Stomach (tissue), 8 donors: ENCODE measurements at regions not wholly inside any gene's neighbourhood (a gene's known extent, or its start where the extent isn't known, plus 50 kb on each side); places are given as distances from the start of the nearest gene placed in this dataset.

ENCODE experiments used
- DNase-seq, 2 donors: peaks; one replicate each; pipeline versions ENCODE4 v3.0.0 to v3.0.0-alpha.2; 2013 to 2019
- H3K27ac ChIP-seq, 5 donors: fragments of 200-600 bp in 4 of 5; sonication (generic) in 4 of 5; one replicate each; pipeline ENCODE4 v1.5.1; 2013 to 2019; ENCODE audit warnings: mild to moderate bottlenecking in 1 of 5, moderate library complexity in 1 of 5
- H3K27me3 ChIP-seq, 3 donors: fragments of 200-600 bp; sonication (generic); one replicate each; pipeline ENCODE4 v1.5.1; 2017 to 2019; ENCODE audit warnings: mixed run types in 1 of 3
- H3K36me3 ChIP-seq, 4 donors: fragments of 200-600 bp; sonication (generic); 1 replicate in 3 of 4; 2 replicates in 1 of 4; pipeline ENCODE4 v1.5.1; 2016 to 2019
- H3K4me1 ChIP-seq, 4 donors: fragments of 200-600 bp; sonication (generic); one replicate each; pipeline ENCODE4 v1.5.1; 2016 to 2019
- H3K4me3 ChIP-seq, 4 donors: fragments of 200-600 bp; sonication (generic) in 3 of 4; one replicate each; pipeline ENCODE4 v1.5.1; 2016 to 2019; ENCODE audit warnings: mild to moderate bottlenecking in 1 of 4
- H3K9me3 ChIP-seq, 4 donors: fragments of 200-600 bp; sonication (generic); one replicate each; pipeline ENCODE4 v1.5.1; 2016 to 2019
- EP300 ChIP-seq: sonication (generic); formaldehyde crosslinking; IDR thresholded peaks from one replicate; pipeline ENCODE4 v1.6.1; 2017; ENCODE audit warnings: antibody characterized with exemption
- POLR2A ChIP-seq, 4 donors: fragments of 450-650 bp; IDR thresholded peaks; one replicate each; pipeline ENCODE4 v1.6.1; 2016; ENCODE audit warnings: antibody characterized with exemption in 4 of 4, control low read depth in 2 of 4, mild to moderate bottlenecking in 1 of 4, moderate library complexity in 1 of 4
- POLR2AphosphoS5 ChIP-seq, 3 donors: sonication (generic); formaldehyde crosslinking; IDR thresholded peaks; one replicate each; pipeline ENCODE4 v1.6.1; 2016; ENCODE audit warnings: antibody characterized with exemption in 3 of 3
- WGBS, 5 donors: extraction: QIAGEN DNeasy Blood & Tissue Kit in 3 of 5; methylation state at CpG; one replicate each; pipeline versions ENCODE4 v1.1.5 to v1.1.7; 2013 to 2018; 5-methylcytosine and 5-hydroxymethylcytosine counted together
- intact Hi-C: fragments of 100-400 bp; cut with DNase I; formaldehyde crosslinking; loops from one replicate; pipeline ENCODE4 v1.15.1; 2023; ENCODE audit warnings: low total_unique reads
- TF ChIP-seq, protein P1 (sequence below), 7 experiments: fragments of 450-650 bp in 4 of 7; fragments of 200-600 bp in 3 of 7; sonication (generic) in 3 of 7; IDR thresholded peaks; one replicate each; pipeline ENCODE4 v1.5.1; 2016 to 2019; ENCODE audit warnings: antibody characterized with exemption in 7 of 7, control low read depth in 2 of 7, mild to moderate bottlenecking in 1 of 7
- donor health status: healthy with polysubstance abuse.
- donor health status: Bipolar disorder and iron deficiency.
- donor health status: healthy.

DNA sequence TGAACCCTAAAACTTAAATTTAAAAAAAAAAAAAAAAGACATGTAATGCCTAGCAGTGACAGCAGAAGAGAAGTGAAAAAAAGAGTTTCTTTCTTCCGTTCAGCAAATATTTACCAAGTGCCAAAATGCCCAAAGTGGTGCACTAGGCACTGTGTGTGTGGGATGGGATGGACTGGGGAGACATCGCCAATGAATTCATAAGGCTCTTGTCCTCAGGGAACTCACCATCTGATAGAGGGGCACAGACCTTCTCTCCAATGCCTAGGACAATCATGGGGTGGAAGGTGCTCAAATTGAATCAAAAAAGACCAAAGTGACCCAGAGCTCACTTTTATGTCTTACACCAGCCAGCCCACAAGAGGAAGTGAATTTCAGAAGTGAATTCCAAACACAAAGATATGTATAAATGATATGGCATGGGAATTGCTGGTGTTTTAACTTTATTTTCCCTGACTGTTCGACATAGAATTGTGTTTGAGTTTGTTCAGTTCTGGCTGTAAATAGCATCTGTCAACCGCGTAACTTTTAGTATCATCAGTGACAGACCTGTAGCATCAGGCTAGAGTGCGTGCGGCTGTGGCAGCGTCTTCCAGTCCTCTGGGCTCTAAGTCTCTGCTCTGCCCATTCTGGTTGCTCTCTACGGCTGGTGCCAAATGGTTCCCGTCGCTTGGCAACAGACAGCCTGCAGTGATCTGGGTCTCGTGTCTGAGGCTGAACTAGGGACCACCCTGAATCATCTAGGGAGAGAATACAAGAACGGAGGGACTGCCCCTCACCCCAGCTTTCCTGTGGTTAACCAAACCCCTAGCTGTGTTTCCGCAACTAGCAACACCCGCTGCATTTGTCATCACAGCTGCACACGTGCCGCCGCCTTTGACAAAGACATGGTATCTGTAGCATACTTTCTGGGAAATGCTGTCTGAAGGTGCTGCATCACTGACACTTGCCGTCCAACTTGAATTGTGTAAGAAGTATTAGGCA lies 154.0 kb upstream of the THBS1 start:
- H3K27me3 ChIP-seq, result no peaks in the 10 kb centered on the region
- no peak overlapping the region for H3K4me3 ChIP-seq
- H3K4me1 ChIP-seq, result peaks cover 18 to 47% (median 20%) of the 10 kb centered on the region in 4 donors
- DNase-seq, result peak; percentile 46 to 87
- WGBS, 5 donors, result 33 to 53% (median 39%) methylated on average over 19 of the region's 19 CpGs
- TF ChIP-seq EP300, result no peak
- TF ChIP-seq, protein P1, sequence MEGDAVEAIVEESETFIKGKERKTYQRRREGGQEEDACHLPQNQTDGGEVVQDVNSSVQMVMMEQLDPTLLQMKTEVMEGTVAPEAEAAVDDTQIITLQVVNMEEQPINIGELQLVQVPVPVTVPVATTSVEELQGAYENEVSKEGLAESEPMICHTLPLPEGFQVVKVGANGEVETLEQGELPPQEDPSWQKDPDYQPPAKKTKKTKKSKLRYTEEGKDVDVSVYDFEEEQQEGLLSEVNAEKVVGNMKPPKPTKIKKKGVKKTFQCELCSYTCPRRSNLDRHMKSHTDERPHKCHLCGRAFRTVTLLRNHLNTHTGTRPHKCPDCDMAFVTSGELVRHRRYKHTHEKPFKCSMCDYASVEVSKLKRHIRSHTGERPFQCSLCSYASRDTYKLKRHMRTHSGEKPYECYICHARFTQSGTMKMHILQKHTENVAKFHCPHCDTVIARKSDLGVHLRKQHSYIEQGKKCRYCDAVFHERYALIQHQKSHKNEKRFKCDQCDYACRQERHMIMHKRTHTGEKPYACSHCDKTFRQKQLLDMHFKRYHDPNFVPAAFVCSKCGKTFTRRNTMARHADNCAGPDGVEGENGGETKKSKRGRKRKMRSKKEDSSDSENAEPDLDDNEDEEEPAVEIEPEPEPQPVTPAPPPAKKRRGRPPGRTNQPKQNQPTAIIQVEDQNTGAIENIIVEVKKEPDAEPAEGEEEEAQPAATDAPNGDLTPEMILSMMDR (IDR thresholded peaks at IDR 0.05), result no peak
- peak in 2 of 3 donors; percentile 39 to 58 for TF ChIP-seq POLR2AphosphoS5 (IDR thresholded peaks at IDR 0.05)
- no peak for TF ChIP-seq POLR2A (IDR thresholded peaks at IDR 0.05)
- intact Hi-C loops, result no loop called here
- peak overlapping the region in 4 of 5 donors; percentile 24 to 60 (median 42) for H3K27ac ChIP-seq
- H3K36me3 ChIP-seq, result no peaks in the 10 kb centered on the region
- no peaks in the 10 kb centered on the region for H3K9me3 ChIP-seq

DNA sequence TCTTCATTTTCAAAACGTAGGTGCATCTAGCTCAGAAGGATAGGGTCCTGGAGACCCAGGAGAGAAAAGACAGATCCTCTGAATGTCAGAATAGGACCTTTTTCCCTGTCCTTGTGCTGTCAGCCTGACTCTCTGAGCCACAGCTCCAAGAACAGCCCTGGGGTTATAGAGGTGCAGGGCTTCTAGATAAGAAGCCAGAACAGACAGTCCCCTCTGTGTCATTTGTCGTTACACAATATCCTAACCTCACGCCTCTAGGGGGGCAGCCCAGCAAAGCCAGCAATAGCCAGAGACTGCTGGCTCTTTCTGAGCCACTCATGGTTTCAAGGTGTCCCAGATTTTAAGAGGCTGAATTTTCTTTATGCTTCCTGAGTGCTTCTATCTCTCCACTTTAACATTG lies 153.2 kb upstream of the THBS1 start:
- TF ChIP-seq POLR2A (IDR thresholded peaks at IDR 0.05) (no peak), EP300 (no peak), POLR2AphosphoS5 (IDR thresholded peaks at IDR 0.05) (no peak)
- TF ChIP-seq, protein P1 (IDR thresholded peaks at IDR 0.05), result no peak
- 41 to 66% (median 46%) methylated on average over 3 of the region's 3 CpGs for WGBS, 5 donors
- intact Hi-C loops, result no loop called here
- Histone ChIP-seq H3K27ac (peak overlapping the region in 4 of 5 donors; percentile 24 to 60 (median 40)), H3K36me3 (no peaks in the 10 kb centered on the region), H3K4me1 (peaks cover 19 to 47% (median 22%) of the 10 kb centered on the region in 4 donors), H3K9me3 (no peaks in the 10 kb centered on the region), H3K27me3 (no peaks in the 10 kb centered on the region), H3K4me3 (no peak overlapping the region)
- no peak for DNase-seq

DNA sequence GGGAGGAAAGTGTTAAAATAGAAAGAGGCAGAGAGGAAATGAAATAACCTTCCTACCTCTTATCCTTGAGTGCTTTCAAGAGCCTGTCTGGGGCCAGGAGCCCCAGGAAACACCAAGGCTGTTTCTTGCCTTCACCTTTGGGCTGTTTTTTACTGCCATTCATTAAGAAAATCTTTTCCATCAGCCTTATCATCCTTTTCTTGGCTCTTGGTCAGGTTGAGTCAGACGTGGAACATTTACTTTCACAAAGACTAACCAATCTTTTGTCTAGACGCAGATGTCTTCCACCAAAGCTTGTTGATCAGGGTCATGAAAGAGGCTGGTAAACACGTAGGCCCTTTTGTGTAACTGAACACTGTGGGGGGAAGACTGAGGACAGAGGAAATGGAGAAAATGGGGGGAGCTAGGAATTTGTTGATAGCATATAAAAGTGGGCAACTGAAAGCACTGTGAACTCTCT lies 151.0 kb upstream of the THBS1 start:
- Histone ChIP-seq H3K27me3 (no peaks in the 10 kb centered on the region), H3K9me3 (no peaks in the 10 kb centered on the region), H3K36me3 (no peaks in the 10 kb centered on the region), H3K4me1 (peaks cover 20 to 68% (median 35%) of the 10 kb centered on the region in 4 donors), H3K27ac (peak overlapping the region in 3 of 5 donors; percentile 16 to 43 (median 28)), H3K4me3 (no peak overlapping the region)
- peak in 2 of 3 donors; percentile 21 to 59 for TF ChIP-seq POLR2AphosphoS5 (IDR thresholded peaks at IDR 0.05)
- TF ChIP-seq, protein P1 (IDR thresholded peaks at IDR 0.05), result no peak
- peak; percentile 31 to 70 for DNase-seq
- WGBS, 5 donors, result 7 to 32% (median 11%) methylated on average over 3 of the region's 3 CpGs
- intact Hi-C loops, result no loop called here

DNA sequence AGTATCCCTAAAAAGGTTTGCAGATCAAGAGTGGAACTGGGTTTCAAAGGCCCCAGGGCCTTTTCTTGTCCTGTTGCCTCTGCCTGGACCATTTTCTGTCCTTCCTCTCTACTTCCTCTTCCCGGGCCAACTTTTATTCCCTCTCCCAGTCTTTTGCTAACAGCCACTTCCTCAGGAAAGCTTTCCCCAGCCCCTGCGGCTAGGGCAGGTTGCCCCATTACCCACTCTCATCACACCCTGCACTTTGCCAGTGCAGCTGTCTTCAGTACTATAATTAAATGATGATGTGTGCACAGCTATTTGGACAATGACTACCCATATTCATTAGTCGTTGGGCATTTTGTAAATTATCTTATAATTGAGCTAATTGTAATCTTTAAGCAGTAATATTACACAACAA lies 150.5 kb upstream of the THBS1 start:
- WGBS, 5 donors, result 55 to 75% (median 65%) methylated on average over 3 of the region's 3 CpGs
- H3K4me3 ChIP-seq, result no peak overlapping the region
- no peak for DNase-seq
- H3K27me3 ChIP-seq, result no peaks in the 10 kb centered on the region
- H3K9me3 ChIP-seq, result no peaks in the 10 kb centered on the region
- no peaks in the 10 kb centered on the region for H3K36me3 ChIP-seq
- H3K4me1 ChIP-seq, result peaks cover 20 to 72% (median 38%) of the 10 kb centered on the region in 4 donors
- peak overlapping the region in 3 of 5 donors; percentile 16 to 43 (median 28) for H3K27ac ChIP-seq
- TF ChIP-seq, protein P1 (IDR thresholded peaks at IDR 0.05), result no peak
- TF ChIP-seq EP300 (no peak), POLR2A (IDR thresholded peaks at IDR 0.05) (no peak), POLR2AphosphoS5 (IDR thresholded peaks at IDR 0.05) (no peak)
- intact Hi-C loops, result no loop called here
